ENCODE measurements at regions not wholly inside any gene's neighbourhood (a gene's known extent, or its start where the extent isn't known, plus 50 kb on each side); places are given as distances from the start of the nearest gene placed in this dataset.

DNA sequence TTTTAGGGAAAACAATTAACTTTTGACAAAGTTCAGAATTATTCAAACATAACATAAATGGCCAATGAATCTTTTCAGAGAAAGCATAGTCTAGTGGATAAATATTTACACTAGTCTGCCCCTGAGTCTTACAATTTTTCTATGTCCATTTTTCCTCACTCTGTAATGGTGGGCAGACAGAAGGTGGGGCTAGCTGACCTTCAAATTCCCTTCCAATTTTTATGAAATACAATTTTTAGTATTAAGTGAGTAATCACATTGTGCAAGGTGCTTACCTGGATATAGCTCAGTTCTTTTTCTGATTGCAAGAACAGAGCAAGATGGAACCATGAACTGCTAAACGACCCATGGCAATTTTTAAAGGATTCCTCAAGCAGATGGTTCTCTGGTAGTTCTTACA, 441.7 kb upstream of the NR2F2 start:
- no peak for DNase-seq (ENCODE audit: low read depth)
- no peak overlapping the region for H3K4me3 ChIP-seq (ENCODE audit: control insufficient read depth, low read depth, low read length)
- TF ChIP-seq, protein P1, sequence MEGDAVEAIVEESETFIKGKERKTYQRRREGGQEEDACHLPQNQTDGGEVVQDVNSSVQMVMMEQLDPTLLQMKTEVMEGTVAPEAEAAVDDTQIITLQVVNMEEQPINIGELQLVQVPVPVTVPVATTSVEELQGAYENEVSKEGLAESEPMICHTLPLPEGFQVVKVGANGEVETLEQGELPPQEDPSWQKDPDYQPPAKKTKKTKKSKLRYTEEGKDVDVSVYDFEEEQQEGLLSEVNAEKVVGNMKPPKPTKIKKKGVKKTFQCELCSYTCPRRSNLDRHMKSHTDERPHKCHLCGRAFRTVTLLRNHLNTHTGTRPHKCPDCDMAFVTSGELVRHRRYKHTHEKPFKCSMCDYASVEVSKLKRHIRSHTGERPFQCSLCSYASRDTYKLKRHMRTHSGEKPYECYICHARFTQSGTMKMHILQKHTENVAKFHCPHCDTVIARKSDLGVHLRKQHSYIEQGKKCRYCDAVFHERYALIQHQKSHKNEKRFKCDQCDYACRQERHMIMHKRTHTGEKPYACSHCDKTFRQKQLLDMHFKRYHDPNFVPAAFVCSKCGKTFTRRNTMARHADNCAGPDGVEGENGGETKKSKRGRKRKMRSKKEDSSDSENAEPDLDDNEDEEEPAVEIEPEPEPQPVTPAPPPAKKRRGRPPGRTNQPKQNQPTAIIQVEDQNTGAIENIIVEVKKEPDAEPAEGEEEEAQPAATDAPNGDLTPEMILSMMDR (IDR thresholded peaks at IDR 0.05; ENCODE audit: control insufficient read depth, insufficient read depth, low read depth, low read length, missing control alignments), result no peak

DNA sequence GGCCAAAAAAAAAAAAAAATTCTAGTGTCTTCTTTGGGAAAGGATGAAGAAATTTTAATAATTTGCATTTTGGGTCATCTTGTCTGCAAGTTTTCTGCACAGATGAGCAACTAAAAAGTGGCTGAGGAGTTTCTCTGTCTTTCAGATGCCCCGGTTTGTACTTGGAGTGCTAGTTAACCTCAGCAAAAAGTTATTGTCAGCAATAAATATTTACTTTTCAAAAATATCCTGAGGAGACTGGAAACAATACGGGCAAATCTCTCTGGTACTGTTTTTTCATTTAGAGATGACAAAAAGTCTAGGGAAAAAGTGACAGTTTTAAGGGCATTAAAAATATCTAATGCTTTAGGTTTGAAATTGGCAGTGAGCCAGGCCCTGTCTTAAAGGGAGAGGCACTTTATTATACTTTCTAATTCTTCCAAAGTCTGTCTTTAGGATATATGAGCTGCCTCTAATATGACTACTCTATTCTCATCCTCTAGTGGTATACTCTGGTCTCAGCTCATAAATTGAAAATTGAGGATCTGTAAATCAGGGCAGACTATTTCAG, 436.0 kb upstream of the NR2F2 start:
- TF ChIP-seq, protein P1 (IDR thresholded peaks at IDR 0.05; ENCODE audit: control insufficient read depth, insufficient read depth, low read depth, low read length, missing control alignments), result no peak
- H3K4me3 ChIP-seq (ENCODE audit: control insufficient read depth, low read depth, low read length), result no peak overlapping the region
- no peak for DNase-seq (ENCODE audit: low read depth)

DNA sequence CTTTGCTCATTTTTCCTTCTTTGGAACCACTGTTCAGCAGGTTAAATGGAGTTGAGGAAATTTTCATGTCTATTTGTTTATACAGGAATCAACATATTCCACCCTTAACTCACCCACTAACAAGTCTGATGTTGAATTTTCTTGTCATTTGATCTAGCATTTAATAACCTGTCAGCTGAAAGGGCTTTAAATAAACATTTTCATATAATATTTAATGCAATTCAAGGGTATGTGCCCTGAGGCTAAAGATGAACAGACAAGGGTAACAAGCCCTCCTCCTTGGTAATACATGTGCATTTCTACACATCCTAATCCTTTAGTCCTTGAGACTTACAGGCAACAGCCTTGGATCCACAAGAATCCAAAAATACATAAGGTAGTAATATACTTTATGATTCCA, 435.0 kb upstream of the NR2F2 start:
- no peak for DNase-seq (ENCODE audit: low read depth)
- no peak overlapping the region for H3K4me3 ChIP-seq (ENCODE audit: control insufficient read depth, low read depth, low read length)
- TF ChIP-seq, protein P1 (IDR thresholded peaks at IDR 0.05; ENCODE audit: control insufficient read depth, insufficient read depth, low read depth, low read length, missing control alignments), result no peak

DNA sequence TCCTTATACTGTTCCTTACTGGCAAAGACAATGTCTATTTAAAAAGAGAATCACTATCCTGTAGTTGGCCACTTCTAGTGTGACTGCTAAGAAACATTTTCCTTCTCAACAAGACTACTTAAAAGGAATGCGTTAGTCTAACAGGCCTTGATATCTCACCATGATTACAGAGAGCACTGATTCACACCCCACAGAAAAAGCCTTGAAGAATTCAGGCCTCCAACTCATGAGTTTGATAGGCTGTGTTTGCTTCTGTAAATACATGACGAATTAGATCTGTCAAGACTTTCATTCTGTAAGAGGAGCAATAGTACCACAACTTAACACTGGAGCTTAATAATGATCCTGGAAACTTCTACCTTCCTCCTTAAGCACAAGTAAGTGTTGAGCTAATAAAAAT, 432.8 kb upstream of the NR2F2 start:
- DNase-seq (ENCODE audit: low read depth), result no peak

DNA sequence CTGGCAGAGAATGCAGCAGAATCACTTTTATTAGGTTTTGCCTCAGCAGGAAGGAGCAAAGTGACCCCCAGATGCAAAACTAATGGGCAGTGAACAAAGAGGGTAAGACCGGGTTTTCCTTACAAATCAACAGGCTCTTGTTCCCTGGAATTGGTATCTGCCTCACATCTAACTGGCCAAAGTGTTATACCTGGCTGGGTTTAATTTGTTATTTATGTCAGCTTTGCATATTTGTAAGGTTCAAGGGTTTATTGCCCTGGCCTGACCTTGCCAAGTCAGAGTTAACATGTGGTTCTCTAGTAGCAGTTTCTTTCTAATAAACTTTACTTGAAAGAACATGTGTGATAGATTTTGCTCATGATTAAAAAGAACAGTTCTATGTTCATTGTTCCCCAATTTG, 431.7 kb upstream of the NR2F2 start:
- TF ChIP-seq, protein P1 (IDR thresholded peaks at IDR 0.05; ENCODE audit: control insufficient read depth, insufficient read depth, low read depth, low read length, missing control alignments), result no peak
- no peak for DNase-seq (ENCODE audit: low read depth)
- no peak overlapping the region for H3K4me3 ChIP-seq (ENCODE audit: control insufficient read depth, low read depth, low read length)

More for the DNA sequence above, 432.8 kb upstream of the NR2F2 start:
- TF ChIP-seq, protein P1 (IDR thresholded peaks at IDR 0.05; ENCODE audit: control insufficient read depth, insufficient read depth, low read depth, low read length, missing control alignments), result no peak
- H3K4me3 ChIP-seq (ENCODE audit: control insufficient read depth, low read depth, low read length), result no peak overlapping the region

DNA sequence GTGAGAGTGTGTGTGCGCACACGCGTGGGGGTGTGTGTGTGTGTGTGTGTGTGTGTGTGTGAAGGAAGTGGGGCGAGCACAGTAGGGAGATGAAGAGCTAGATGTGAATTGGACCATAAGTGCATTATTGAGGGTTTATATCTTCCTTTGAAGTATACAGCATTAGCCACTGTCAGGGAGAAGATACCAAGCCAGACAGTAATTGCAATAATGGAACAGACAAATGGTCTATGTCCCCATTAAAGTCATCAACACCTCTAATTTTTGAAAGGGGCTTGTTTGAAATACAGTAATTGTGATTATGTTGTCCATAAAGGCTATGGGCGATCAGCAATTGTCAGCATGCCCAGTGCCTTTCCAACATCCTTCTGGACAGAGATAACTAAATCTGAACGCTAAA, 429.2 kb upstream of the NR2F2 start:
- TF ChIP-seq, protein P1 (IDR thresholded peaks at IDR 0.05; ENCODE audit: control insufficient read depth, insufficient read depth, low read depth, low read length, missing control alignments), result no peak
- DNase-seq (ENCODE audit: low read depth), result no peak
- H3K4me3 ChIP-seq (ENCODE audit: control insufficient read depth, low read depth, low read length), result no peak overlapping the region

DNA sequence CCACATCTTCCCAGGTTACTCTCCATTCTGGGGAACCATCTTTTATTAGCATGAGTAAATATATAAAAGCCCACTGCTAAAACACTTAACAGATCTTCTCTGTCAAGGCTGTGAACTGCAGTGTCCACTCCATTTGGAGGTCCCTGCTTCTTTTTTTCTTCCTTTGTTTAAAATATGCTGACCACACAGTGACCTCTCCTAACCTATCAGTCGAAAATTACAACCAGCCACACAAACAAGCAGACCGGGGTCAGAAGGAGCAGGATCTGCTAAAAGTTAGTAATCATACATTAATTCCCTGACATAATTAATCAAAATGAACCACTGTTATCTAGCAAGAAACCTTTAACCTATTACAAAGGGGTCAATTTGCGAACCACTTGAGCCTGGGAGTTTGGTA, 427.9 kb upstream of the NR2F2 start:
- TF ChIP-seq, protein P1 (IDR thresholded peaks at IDR 0.05; ENCODE audit: control insufficient read depth, insufficient read depth, low read depth, low read length, missing control alignments), result no peak
- DNase-seq (ENCODE audit: low read depth), result no peak
- no peak overlapping the region for H3K4me3 ChIP-seq (ENCODE audit: control insufficient read depth, low read depth, low read length)

Measured in AG09309 (cell line).